SK-N-SH (cell line): ENCODE measurements at regions not wholly inside any gene's neighbourhood (a gene's known extent, or its start where the extent isn't known, plus 50 kb on each side); places are given as distances from the start of the nearest gene placed in this dataset.

Source experiments
- CTCF ChIA-PET: fragments of 300-600, 350-600 bp; formaldehyde crosslinking; extraction: SDS; loops from one replicate; lab custom pipeline; 2021; lab: Yijun Ruan, JAX
- POLR2A ChIA-PET: fragments of 350-600 bp; sonication (Branson Sonifier 250); formaldehyde crosslinking; extraction: SDS; loops from one replicate; lab custom pipeline; 2020; ENCODE audit warnings: antibody characterized with exemption, inconsistent platforms; lab: Yijun Ruan, JAX
- DNase-seq: peaks from one replicate; pipeline ENCODE4 v3.0.0; 2012
- H2AFZ ChIP-seq: fragments of 200-600 bp; sonication (generic); 2 replicates; pipeline ENCODE4 v1.8.1; 2016; ENCODE audit warnings: antibody characterized with exemption, mild to moderate bottlenecking, low read depth
- H3F3A ChIP-seq: fragments of 200-600 bp; sonication (generic); replicated peaks from 2 replicates; pipeline ENCODE3; 2016; ENCODE audit warnings: antibody characterized with exemption, mild to moderate bottlenecking; ENCODE audit not compliant: insufficient read depth
- H3K27ac ChIP-seq, 2 experiments: fragments of 200-500 bp in 1 of 2; fragments of 200-600 bp in 1 of 2; sonication (Bioruptor generic) in 1 of 2; sonication (generic), shearing (Covaris generic) in 1 of 2; 2 replicates each; pipeline versions ENCODE4 v1.5.1 to v1.6.1; 2014 to 2016; ENCODE audit warnings: low read depth in 2 of 2, inconsistent platforms in 1 of 2, low read length in 1 of 2, mild to moderate bottlenecking in 1 of 2, mixed read lengths in 1 of 2
- H3K27me3 ChIP-seq: fragments of 200-600 bp; sonication (generic), shearing (Covaris generic); 2 replicates; pipeline ENCODE4 v1.6.1; 2016; ENCODE audit warnings: mixed run types; ENCODE audit not compliant: insufficient read depth
- H3K36me3 ChIP-seq, 2 experiments: fragments of 200-500 bp in 1 of 2; fragments of 200-600 bp in 1 of 2; sonication (Bioruptor generic) in 1 of 2; sonication (generic) in 1 of 2; replicated peaks in 1 of 2; 2 replicates each; pipeline versions ENCODE3 to v1.5.1; 2014 to 2016; ENCODE audit warnings: low read length in 1 of 2, mild to moderate bottlenecking in 1 of 2; ENCODE audit not compliant: insufficient read depth in 2 of 2, control insufficient read depth in 1 of 2
- H3K4me1 ChIP-seq, 2 experiments: fragments of 200-500 bp in 1 of 2; fragments of 200-600 bp in 1 of 2; sonication (Bioruptor generic) in 1 of 2; sonication (generic), shearing (Covaris generic) in 1 of 2; 2 replicates each; pipeline versions ENCODE4 v1.5.1 to v1.6.1; 2014 to 2016; ENCODE audit warnings: low read depth in 1 of 2, low read length in 1 of 2, mixed run types in 1 of 2; ENCODE audit not compliant: insufficient read depth in 2 of 2, control insufficient read depth in 1 of 2
- H3K4me2 ChIP-seq: fragments of 200-600 bp; sonication (generic), shearing (Covaris generic); 2 replicates; pipeline ENCODE4 v1.6.1; 2017; ENCODE audit warnings: mixed run types
- H3K4me3 ChIP-seq, 2 experiments: fragments of 200-500 bp in 1 of 2; fragments of 200-600 bp in 1 of 2; sonication (Bioruptor generic) in 1 of 2; sonication (generic), shearing (Covaris generic) in 1 of 2; 2 replicates each; pipeline versions ENCODE4 v1.5.1 to v1.8.1; 2014 to 2016; ENCODE audit warnings: low read depth in 2 of 2, inconsistent platforms in 1 of 2, low read length in 1 of 2, mild to moderate bottlenecking in 1 of 2, mixed read lengths in 1 of 2, moderate library complexity in 1 of 2
- H3K79me2 ChIP-seq: fragments of 200-600 bp; sonication (generic); 2 replicates; pipeline ENCODE4 v1.8.1; 2017; ENCODE audit warnings: mild to moderate bottlenecking; ENCODE audit not compliant: insufficient read depth
- H3K9ac ChIP-seq: fragments of 200-600 bp; sonication (generic); 2 replicates; pipeline ENCODE4 v1.6.1; 2017; ENCODE audit warnings: mixed run types
- H3K9me2 ChIP-seq: fragments of 200-600 bp; sonication (generic); 2 replicates; pipeline ENCODE4 v1.6.1; 2017; ENCODE audit warnings: mixed run types
- H3K9me3 ChIP-seq: fragments of 200-600 bp; sonication (generic); 2 replicates; pipeline ENCODE4 v1.6.1; 2017; ENCODE audit warnings: mixed run types, mild to moderate bottlenecking, moderate library complexity
- H4K20me1 ChIP-seq: fragments of 200-600 bp; sonication (generic); 2 replicates; pipeline ENCODE4 v1.6.1; 2017; ENCODE audit warnings: mild to moderate bottlenecking, mixed run types; ENCODE audit not compliant: insufficient read depth
- CTCF ChIP-seq: fragments of 200-600 bp; sonication (generic); IDR thresholded peaks from 2 replicates; pipeline ENCODE4 v1.6.1; 2017; ENCODE audit warnings: antibody characterized with exemption, mild to moderate bottlenecking, moderate library complexity
- EZH2phosphoT487 ChIP-seq: fragments of 200-600 bp; sonication (generic); IDR thresholded peaks from 2 replicates; pipeline ENCODE4 v1.6.1; 2017; ENCODE audit warnings: low read depth, mixed run types, mild to moderate bottlenecking, antibody characterized with exemption, moderate library complexity, borderline replicate concordance
- FOSL2 ChIP-seq: IDR thresholded peaks from 2 replicates; pipeline ENCODE4 v1.4.0; 2012; ENCODE audit warnings: low read depth, mild to moderate bottlenecking, moderate library complexity, borderline replicate concordance
- MAX ChIP-seq: IDR thresholded peaks from 2 replicates; pipeline ENCODE4 v1.4.0; 2012; ENCODE audit warnings: low read depth
- RCOR1 ChIP-seq: fragments of 150-350 bp; IDR thresholded peaks from 2 replicates; pipeline ENCODE4 v1.6.1; 2017; ENCODE audit warnings: antibody characterized with exemption, low read length
- YY1 ChIP-seq: IDR thresholded peaks from 2 replicates; pipeline ENCODE4 v1.4.0; 2012; ENCODE audit warnings: low read depth, mild to moderate bottlenecking
- ZBTB33 ChIP-seq: IDR thresholded peaks from 2 replicates; pipeline ENCODE4 v1.4.0; 2012; ENCODE audit warnings: low read depth, borderline replicate concordance
- WGBS: methylation state at CpG from one replicate; pipeline ENCODE4 v1.1.6; 2017; ENCODE audit warnings: low lambda C conversion rate; 5-methylcytosine and 5-hydroxymethylcytosine counted together
- TF ChIP-seq, protein P1 (sequence below): IDR thresholded peaks from 2 replicates; pipeline ENCODE4 v1.6.1; 2012; ENCODE audit warnings: mild to moderate bottlenecking, low read depth, low read length, moderate library complexity
- TF ChIP-seq, protein P2 (sequence below): fragments of 150-350 bp; IDR thresholded peaks from 2 replicates; pipeline ENCODE4 v1.6.1; 2016; ENCODE audit warnings: mild to moderate bottlenecking, low read depth, low read length

- Histone ChIP-seq H3F3A (no peaks in the 10 kb centered on the region), H3K9me2 (no peaks in the 10 kb centered on the region), H3K27me3 (peaks cover 5% of the 10 kb centered on the region; the same call in 1 of the 2 replicates), H3K27ac (no peak overlapping the region), H3K4me1 (peaks cover 0 to 13% of the 10 kb centered on the region in 2 experiments; a peak in 2 of 4 replicates), H3K9ac (no peak overlapping the region), H3K4me3 (no peak overlapping the region), H3K4me2 (no peak overlapping the region), H3K36me3 (no peaks in the 10 kb centered on the region), H2AFZ (no peak overlapping the region), H3K79me2 (no peaks in the 10 kb centered on the region), H4K20me1 (no peaks in the 10 kb centered on the region), H3K9me3 (no peaks in the 10 kb centered on the region)
- ChIA-PET CTCF (interaction anchor here (1.1 kb wide), 1 partner anchor 633 kb away, joined by 3 read pairs; no protein-coding TSS in a partner anchor), POLR2A (no interaction called here)
- no peak for TF ChIP-seq FOSL2
- 31% methylated on average over 4 of the region's 4 CpGs for WGBS
- DNase-seq: no peak
These were observed 264.7 kb upstream of the ATP5MC3 start for GRCh38 chr2:175446201-175446600.

- H3K27ac ChIP-seq: no peak overlapping the region
- H3K79me2 ChIP-seq: no peaks in the 10 kb centered on the region
- no peak overlapping the region for H3K4me3 ChIP-seq
- peaks cover 5% of the 10 kb centered on the region; the same call in 1 of the 2 replicates for H3K27me3 ChIP-seq
- 43% methylated on average over 3 of the region's 3 CpGs for WGBS
- CTCF ChIA-PET: interaction anchor here (1.0 kb wide), 1 partner anchor 9 kb away, joined by 3 read pairs; no protein-coding TSS in a partner anchor
- no peaks in the 10 kb centered on the region for H3K9me3 ChIP-seq
- no peak overlapping the region for H2AFZ ChIP-seq
- no peak for TF ChIP-seq YY1
- TF ChIP-seq CTCF: no peak
- no peak for TF ChIP-seq EZH2phosphoT487
- TF ChIP-seq, protein P1, sequence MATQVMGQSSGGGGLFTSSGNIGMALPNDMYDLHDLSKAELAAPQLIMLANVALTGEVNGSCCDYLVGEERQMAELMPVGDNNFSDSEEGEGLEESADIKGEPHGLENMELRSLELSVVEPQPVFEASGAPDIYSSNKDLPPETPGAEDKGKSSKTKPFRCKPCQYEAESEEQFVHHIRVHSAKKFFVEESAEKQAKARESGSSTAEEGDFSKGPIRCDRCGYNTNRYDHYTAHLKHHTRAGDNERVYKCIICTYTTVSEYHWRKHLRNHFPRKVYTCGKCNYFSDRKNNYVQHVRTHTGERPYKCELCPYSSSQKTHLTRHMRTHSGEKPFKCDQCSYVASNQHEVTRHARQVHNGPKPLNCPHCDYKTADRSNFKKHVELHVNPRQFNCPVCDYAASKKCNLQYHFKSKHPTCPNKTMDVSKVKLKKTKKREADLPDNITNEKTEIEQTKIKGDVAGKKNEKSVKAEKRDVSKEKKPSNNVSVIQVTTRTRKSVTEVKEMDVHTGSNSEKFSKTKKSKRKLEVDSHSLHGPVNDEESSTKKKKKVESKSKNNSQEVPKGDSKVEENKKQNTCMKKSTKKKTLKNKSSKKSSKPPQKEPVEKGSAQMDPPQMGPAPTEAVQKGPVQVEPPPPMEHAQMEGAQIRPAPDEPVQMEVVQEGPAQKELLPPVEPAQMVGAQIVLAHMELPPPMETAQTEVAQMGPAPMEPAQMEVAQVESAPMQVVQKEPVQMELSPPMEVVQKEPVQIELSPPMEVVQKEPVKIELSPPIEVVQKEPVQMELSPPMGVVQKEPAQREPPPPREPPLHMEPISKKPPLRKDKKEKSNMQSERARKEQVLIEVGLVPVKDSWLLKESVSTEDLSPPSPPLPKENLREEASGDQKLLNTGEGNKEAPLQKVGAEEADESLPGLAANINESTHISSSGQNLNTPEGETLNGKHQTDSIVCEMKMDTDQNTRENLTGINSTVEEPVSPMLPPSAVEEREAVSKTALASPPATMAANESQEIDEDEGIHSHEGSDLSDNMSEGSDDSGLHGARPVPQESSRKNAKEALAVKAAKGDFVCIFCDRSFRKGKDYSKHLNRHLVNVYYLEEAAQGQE: no peak
- TF ChIP-seq ZBTB33: no peak
- TF ChIP-seq, protein P2, sequence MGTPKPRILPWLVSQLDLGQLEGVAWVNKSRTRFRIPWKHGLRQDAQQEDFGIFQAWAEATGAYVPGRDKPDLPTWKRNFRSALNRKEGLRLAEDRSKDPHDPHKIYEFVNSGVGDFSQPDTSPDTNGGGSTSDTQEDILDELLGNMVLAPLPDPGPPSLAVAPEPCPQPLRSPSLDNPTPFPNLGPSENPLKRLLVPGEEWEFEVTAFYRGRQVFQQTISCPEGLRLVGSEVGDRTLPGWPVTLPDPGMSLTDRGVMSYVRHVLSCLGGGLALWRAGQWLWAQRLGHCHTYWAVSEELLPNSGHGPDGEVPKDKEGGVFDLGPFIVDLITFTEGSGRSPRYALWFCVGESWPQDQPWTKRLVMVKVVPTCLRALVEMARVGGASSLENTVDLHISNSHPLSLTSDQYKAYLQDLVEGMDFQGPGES: no peak
- TF ChIP-seq MAX: no peak
- no peak for TF ChIP-seq RCOR1
- H3K36me3 ChIP-seq: no peaks in the 10 kb centered on the region
- no peak for DNase-seq
- H3K9me2 ChIP-seq: no peaks in the 10 kb centered on the region
- H3F3A ChIP-seq: no peaks in the 10 kb centered on the region
- H3K4me1 ChIP-seq: peaks cover 0 to 12% of the 10 kb centered on the region in 2 experiments; a peak in 3 of 4 replicates
- H3K4me2 ChIP-seq: no peak overlapping the region
- POLR2A ChIA-PET: no interaction called here
- H4K20me1 ChIP-seq: no peaks in the 10 kb centered on the region
- no peak overlapping the region for H3K9ac ChIP-seq
These were observed 263.8 kb upstream of the ATP5MC3 start for GRCh38 chr2:175445281-175445680.
